Fibroblast of the aortic adventitia (primary cell): ENCODE measurements at regions not wholly inside any gene's neighbourhood (a gene's known extent, or its start where the extent isn't known, plus 50 kb on each side); places are given as distances from the start of the nearest gene placed in this dataset.

Source experiments
- DNase-seq: peaks from one replicate; pipeline ENCODE4 v3.0.0-alpha.2; 2010; ENCODE audit warnings: low read depth
- H3K4me3 ChIP-seq: 2 replicates; pipeline ENCODE4 v1.5.1; 2011; ENCODE audit warnings: low read depth, mild to moderate bottlenecking, control low read depth, low read length, moderate library complexity
- CTCF ChIP-seq: IDR thresholded peaks from 2 replicates; pipeline ENCODE4 v1.5.1; 2011; ENCODE audit warnings: mild to moderate bottlenecking, low read length, control low read depth, inconsistent platforms; ENCODE audit not compliant: insufficient read depth

- TF ChIP-seq CTCF, result no peak
- H3K4me3 ChIP-seq, result no peak overlapping the region
- no peak for DNase-seq
These were observed 349.2 kb downstream of the DEPDC1B start for GRCh38 chr5:60350794-60351193.

- TF ChIP-seq CTCF, result no peak
- DNase-seq, result no peak
- H3K4me3 ChIP-seq, result no peak overlapping the region
These were observed 350.0 kb downstream of the DEPDC1B start for GRCh38 chr5:60349891-60350415.

- no peak overlapping the region for H3K4me3 ChIP-seq
- TF ChIP-seq CTCF, result no peak
- no peak for DNase-seq
These were observed 353.6 kb downstream of the DEPDC1B start for GRCh38 chr5:60346393-60346792.

- H3K4me3 ChIP-seq, result no peak overlapping the region
- no peak for DNase-seq
- TF ChIP-seq CTCF, result no peak
These were observed 356.9 kb downstream of the DEPDC1B start for GRCh38 chr5:60343102-60343501.

GRCh38 chr5:60340965-60341471 lies 358.9 kb downstream of the DEPDC1B start:
- TF ChIP-seq CTCF, result no peak
- H3K4me3 ChIP-seq, result no peak overlapping the region
- DNase-seq, result peak; percentile 49

GRCh38 chr5:60340326-60340725 lies 359.6 kb downstream of the DEPDC1B start:
- TF ChIP-seq CTCF, result no peak
- no peak for DNase-seq
- no peak overlapping the region for H3K4me3 ChIP-seq

- DNase-seq, result peak; percentile 92
- TF ChIP-seq CTCF, result no peak
- H3K4me3 ChIP-seq, result no peak overlapping the region
These were observed 360.2 kb downstream of the DEPDC1B start for GRCh38 chr5:60339691-60340201.
